ENCODE measurements at regions not wholly inside any gene's neighbourhood (a gene's known extent, or its start where the extent isn't known, plus 50 kb on each side); places are given as distances from the start of the nearest gene placed in this dataset.
"Not testable (repeated sequence)": the region's sequence is repeated elsewhere in the genome, so short reads cannot be mapped to it uniquely, and the experiment has no call there.

GRCh38 chr15:55126111-55126510 is 70.6 kb downstream of the RSL24D1 start:
- no peak for DNase-seq (ENCODE audit: extremely low read depth, low read depth)

- DNase-seq (ENCODE audit: extremely low read depth, low read depth), result no peak
Measured at GRCh38 chr15:55124616-55125015, 72.1 kb downstream of the RSL24D1 start.

GRCh38 chr15:55118344-55118870 is 78.3 kb downstream of the RSL24D1 start:
- no peak for DNase-seq (ENCODE audit: extremely low read depth, low read depth)

- DNase-seq (ENCODE audit: extremely low read depth, low read depth), result no peak
Measured at GRCh38 chr15:55116636-55117035, 80.1 kb downstream of the RSL24D1 start.

- no peak for DNase-seq (ENCODE audit: extremely low read depth, low read depth)
Measured at GRCh38 chr15:55113736-55114135, 83.0 kb downstream of the RSL24D1 start.

- no peak for DNase-seq (ENCODE audit: extremely low read depth, low read depth)
Measured at GRCh38 chr15:55112706-55113105, 84.0 kb downstream of the RSL24D1 start.

GRCh38 chr15:55110446-55110845 is 86.3 kb downstream of the RSL24D1 start:
- DNase-seq (ENCODE audit: extremely low read depth, low read depth), result no peak

- DNase-seq (ENCODE audit: extremely low read depth, low read depth), result peak; percentile 53
Measured at GRCh38 chr15:55108858-55109518, 87.8 kb downstream of the RSL24D1 start.

- DNase-seq (ENCODE audit: extremely low read depth, low read depth), result no peak
Measured at GRCh38 chr15:55108448-55108847, 88.3 kb downstream of the RSL24D1 start.

- DNase-seq (ENCODE audit: extremely low read depth, low read depth), result no peak
Measured at GRCh38 chr15:55106155-55106554, 90.6 kb downstream of the RSL24D1 start.

- no peak for DNase-seq (ENCODE audit: extremely low read depth, low read depth)
Measured at GRCh38 chr15:55094136-55094535, 102.6 kb downstream of the RSL24D1 start.

GRCh38 chr15:55088207-55088606 is 108.5 kb downstream of the RSL24D1 start:
- DNase-seq (ENCODE audit: extremely low read depth, low read depth), result no peak

- DNase-seq (ENCODE audit: extremely low read depth, low read depth), result no peak
Measured at GRCh38 chr15:55084673-55085072, 112.1 kb downstream of the RSL24D1 start.

- DNase-seq (ENCODE audit: extremely low read depth, low read depth), result no peak
Measured at GRCh38 chr15:55084216-55084615, 112.5 kb downstream of the RSL24D1 start.

- DNase-seq (ENCODE audit: extremely low read depth, low read depth), result not testable (repeated sequence)
Measured at GRCh38 chr15:55077052-55077451, 119.7 kb downstream of the RSL24D1 start.

- no peak for DNase-seq (ENCODE audit: extremely low read depth, low read depth)
Measured at GRCh38 chr15:55074431-55074830, 122.3 kb downstream of the RSL24D1 start.

- DNase-seq (ENCODE audit: extremely low read depth, low read depth), result not testable (repeated sequence)
Measured at GRCh38 chr15:55063970-55064369, 132.8 kb downstream of the RSL24D1 start.

- no peak for DNase-seq (ENCODE audit: extremely low read depth, low read depth)
Measured at GRCh38 chr15:55060836-55061235, 135.9 kb downstream of the RSL24D1 start.

GRCh38 chr15:55056500-55056899 is 140.2 kb downstream of the RSL24D1 start:
- no peak for DNase-seq (ENCODE audit: extremely low read depth, low read depth)

GRCh38 chr15:55044162-55044561 is 152.6 kb downstream of the RSL24D1 start:
- DNase-seq (ENCODE audit: extremely low read depth, low read depth), result no peak

GRCh38 chr15:55037071-55037470 is 159.7 kb downstream of the RSL24D1 start:
- no peak for DNase-seq (ENCODE audit: extremely low read depth, low read depth)

GRCh38 chr15:55035749-55036148 is 161.0 kb downstream of the RSL24D1 start:
- DNase-seq (ENCODE audit: extremely low read depth, low read depth), result no peak

GRCh38 chr15:55033574-55033973 is 163.2 kb downstream of the RSL24D1 start:
- DNase-seq (ENCODE audit: extremely low read depth, low read depth), result no peak

Measured in NCI-H460 (cell line).